Lower leg skin (tissue), 4 donors: ENCODE measurements at regions not wholly inside any gene's neighbourhood (a gene's known extent, or its start where the extent isn't known, plus 50 kb on each side); places are given as distances from the start of the nearest gene placed in this dataset.
"Not testable (repeated sequence)": the region's sequence is repeated elsewhere in the genome, so short reads cannot be mapped to it uniquely, and the experiment has no call there.

Experiments
- DNase-seq, 2 donors: peaks; one replicate each; pipeline ENCODE4 v3.0.0-alpha.2; 2019; ENCODE audit warnings: low spot score in 2 of 2
- H3K4me3 ChIP-seq: fragments of 200-600 bp; sonication (generic); 2 replicates; pipeline ENCODE4 v1.5.1; 2017; ENCODE audit warnings: mild to moderate bottlenecking, low read depth; ENCODE audit not compliant: poor library complexity, severe bottlenecking
- CTCF ChIP-seq, 3 donors: fragments of 450-650 bp; IDR thresholded peaks; one replicate each; pipeline ENCODE4 v1.5.1; 2016; ENCODE audit warnings: antibody characterized with exemption in 3 of 3, mild to moderate bottlenecking in 3 of 3, moderate library complexity in 2 of 3
- POLR2A ChIP-seq, 2 donors: fragments of 450-650 bp; IDR thresholded peaks; one replicate each; pipeline ENCODE4 v1.6.1; 2016 to 2017; ENCODE audit warnings: antibody characterized with exemption in 2 of 2, mild to moderate bottlenecking in 1 of 2, moderate library complexity in 1 of 2
- WGBS, 2 donors: methylation state at CpG; one replicate each; pipeline ENCODE4 v1.1.5; 2018; 5-methylcytosine and 5-hydroxymethylcytosine counted together
- intact Hi-C: fragments of 100-400 bp; cut with DNase I; formaldehyde crosslinking; loops from one replicate; pipeline ENCODE4 v1.15.0; 2023; ENCODE audit warnings: low total_unique reads

GRCh38 chr11:71089571-71089970, 162.8 kb downstream of the SHANK2 start:
- DNase-seq: no peak
- intact Hi-C loops: no loop called here
- TF ChIP-seq POLR2A (IDR thresholded peaks at IDR 0.05): no peak
- H3K4me3 ChIP-seq: no peak overlapping the region
- WGBS, 2 donors: 74 to 80% methylated on average over 11 of the region's 11 CpGs

- 80 to 85% methylated on average over 19 to 20 of the region's 20 CpGs for WGBS, 2 donors
- intact Hi-C loops, H3K4me3 ChIP-seq, DNase-seq: not testable (repeated sequence)
Observed at GRCh38 chr11:71088314-71089215, 163.8 kb downstream of the SHANK2 start.

- 66 to 67% methylated on average over 14 of the region's 14 CpGs for WGBS, 2 donors
- intact Hi-C loops: no loop called here
- no peak overlapping the region for H3K4me3 ChIP-seq
- TF ChIP-seq CTCF (IDR thresholded peaks at IDR 0.05) (no peak), POLR2A (IDR thresholded peaks at IDR 0.05) (no peak)
- no peak for DNase-seq
Observed at GRCh38 chr11:71086687-71087258, 165.6 kb downstream of the SHANK2 start.

GRCh38 chr11:71084306-71085012, 167.9 kb downstream of the SHANK2 start:
- no peak for DNase-seq
- no peak for TF ChIP-seq CTCF (IDR thresholded peaks at IDR 0.05)
- TF ChIP-seq POLR2A (IDR thresholded peaks at IDR 0.05): no peak
- intact Hi-C loops: no loop called here
- no peak overlapping the region for H3K4me3 ChIP-seq
- WGBS, 2 donors: 85 to 92% methylated on average over 5 to 9 of the region's 9 CpGs

- intact Hi-C loops: no loop called here
- no peak overlapping the region for H3K4me3 ChIP-seq
- no peak for TF ChIP-seq POLR2A (IDR thresholded peaks at IDR 0.05)
- TF ChIP-seq CTCF (IDR thresholded peaks at IDR 0.05): no peak
- WGBS, 2 donors: 80 to 82% methylated on average over 4 of the region's 4 CpGs
- DNase-seq: no peak
Observed at GRCh38 chr11:71083105-71083504, 169.3 kb downstream of the SHANK2 start.

- no peak overlapping the region for H3K4me3 ChIP-seq
- TF ChIP-seq CTCF (IDR thresholded peaks at IDR 0.05) (no peak), POLR2A (IDR thresholded peaks at IDR 0.05) (no peak)
- 79 to 82% methylated on average over 9 of the region's 9 CpGs for WGBS, 2 donors
- no peak for DNase-seq
- intact Hi-C loops: no loop called here
Observed at GRCh38 chr11:71082454-71082853, 169.9 kb downstream of the SHANK2 start.
